Heart left ventricle (tissue), 13 donors: ENCODE measurements at regions not wholly inside any gene's neighbourhood (a gene's known extent, or its start where the extent isn't known, plus 50 kb on each side); places are given as distances from the start of the nearest gene placed in this dataset.

Experiments used
- POLR2A ChIP-seq, 2 donors: fragments of 450-650 bp; IDR thresholded peaks; one replicate each; pipeline ENCODE4 v1.6.1; 2017; ENCODE audit warnings: antibody characterized with exemption in 2 of 2, mild to moderate bottlenecking in 2 of 2, moderate library complexity in 2 of 2
- TF ChIP-seq, protein P1 (sequence below), 12 donors: fragments of 200-600 bp; sonication (generic) in 4 of 12; IDR thresholded peaks; one replicate each; pipeline versions ENCODE4 v1.5.0 to v1.8.0; 2018 to 2022; ENCODE audit warnings: antibody characterized with exemption in 12 of 12, mild to moderate bottlenecking in 5 of 12
- donor health status: ischemic (EF 13 %, LVEDD 7.1; RV severe dilation, severe dysfunction).
- donor health status: DM: no; HTN: yes; CAD: no.
- donor health status: DM: no; HTN: no; CAD: no.
- donor health status: ischemic (EF 25% LVEDD 6.9; RV normal size, moderate dysfunction).
- donor health status: ischemic (EF 25% LVEDD 5.7; RV mildly dilated, moderate dysfunction).
- donor health status: ischemic (EF 35%, LVEDD 5.7; RV mildly dilated, moderate dysfunction).
- donor health status: nonischemic (EF 11% LVEDD 7.7; RV severe dilation, severe dysfunction).
- donor health status: DM: yes; HTN: yes; CAD: no.
- donor health status: PGD.
- donor health status: ischemic (EF 29% LVEDD 5.4; RV normal size, mild dysfunction).
- donor health status: nonischemic (EF 23%, LVEDD 6.1; RV moderate dilation, normal function).

DNA sequence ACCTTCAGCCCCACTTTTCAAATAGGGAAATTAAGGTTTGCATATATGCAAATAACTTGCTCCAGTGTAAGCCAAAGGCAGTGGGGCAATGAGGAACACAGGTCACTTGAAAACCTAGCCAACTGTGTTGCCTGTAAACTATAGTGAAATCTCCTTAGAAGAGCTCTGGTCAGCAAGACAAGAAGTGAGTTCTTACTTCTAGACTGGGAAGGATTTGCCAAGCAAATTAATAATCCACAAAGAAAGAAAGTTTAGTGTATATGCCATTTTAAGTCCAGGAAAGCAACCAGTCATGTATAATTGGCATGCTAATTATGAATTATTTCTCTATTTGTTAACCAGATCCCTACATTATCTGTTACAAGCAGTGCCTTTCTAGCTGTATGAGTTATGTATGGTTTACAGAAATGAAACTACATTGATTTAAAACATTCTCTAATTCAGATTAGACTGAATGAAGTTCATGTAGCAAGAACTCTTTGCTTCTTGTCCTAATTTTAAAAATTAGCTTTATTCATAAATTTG is 129.9 kb downstream of the MTX2 start:
- TF ChIP-seq, protein P1, sequence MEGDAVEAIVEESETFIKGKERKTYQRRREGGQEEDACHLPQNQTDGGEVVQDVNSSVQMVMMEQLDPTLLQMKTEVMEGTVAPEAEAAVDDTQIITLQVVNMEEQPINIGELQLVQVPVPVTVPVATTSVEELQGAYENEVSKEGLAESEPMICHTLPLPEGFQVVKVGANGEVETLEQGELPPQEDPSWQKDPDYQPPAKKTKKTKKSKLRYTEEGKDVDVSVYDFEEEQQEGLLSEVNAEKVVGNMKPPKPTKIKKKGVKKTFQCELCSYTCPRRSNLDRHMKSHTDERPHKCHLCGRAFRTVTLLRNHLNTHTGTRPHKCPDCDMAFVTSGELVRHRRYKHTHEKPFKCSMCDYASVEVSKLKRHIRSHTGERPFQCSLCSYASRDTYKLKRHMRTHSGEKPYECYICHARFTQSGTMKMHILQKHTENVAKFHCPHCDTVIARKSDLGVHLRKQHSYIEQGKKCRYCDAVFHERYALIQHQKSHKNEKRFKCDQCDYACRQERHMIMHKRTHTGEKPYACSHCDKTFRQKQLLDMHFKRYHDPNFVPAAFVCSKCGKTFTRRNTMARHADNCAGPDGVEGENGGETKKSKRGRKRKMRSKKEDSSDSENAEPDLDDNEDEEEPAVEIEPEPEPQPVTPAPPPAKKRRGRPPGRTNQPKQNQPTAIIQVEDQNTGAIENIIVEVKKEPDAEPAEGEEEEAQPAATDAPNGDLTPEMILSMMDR (IDR thresholded peaks at IDR 0.05), result no peak
- TF ChIP-seq POLR2A (IDR thresholded peaks at IDR 0.05), result no peak
